Neuron (in vitro differentiated cells): ENCODE measurements at regions not wholly inside any gene's neighbourhood (a gene's known extent, or its start where the extent isn't known, plus 50 kb on each side); places are given as distances from the start of the nearest gene placed in this dataset.

Experiments
- H2AFZ ChIP-seq: one replicate; pipeline ENCODE4 v1.6.1; 2013; ENCODE audit warnings: low read depth, mild to moderate bottlenecking, inconsistent platforms, low read length, moderate library complexity
- H3K27me3 ChIP-seq: one replicate; pipeline ENCODE4 v1.6.1; 2013; ENCODE audit warnings: low read length; ENCODE audit not compliant: insufficient read depth
- H3K36me3 ChIP-seq: one replicate; pipeline ENCODE4 v1.6.1; 2013; ENCODE audit warnings: low read length; ENCODE audit not compliant: insufficient read depth
- H3K4me1 ChIP-seq: one replicate; pipeline ENCODE4 v1.6.1; 2013; ENCODE audit warnings: low read length; ENCODE audit not compliant: insufficient read depth
- H3K4me3 ChIP-seq: 2 replicates; pipeline ENCODE4 v1.5.1; 2013; ENCODE audit warnings: mild to moderate bottlenecking, low read length, moderate library complexity
- H3K9me3 ChIP-seq: one replicate; pipeline ENCODE4 v1.6.1; 2013; ENCODE audit warnings: low read length

GRCh38 chr3:3707858-3708768 lies 91.1 kb upstream of the LRRN1 start:
- no peak overlapping the region for H2AFZ ChIP-seq
- peaks cover 8% of the 10 kb centered on the region for H3K4me1 ChIP-seq
- no peak overlapping the region for H3K4me3 ChIP-seq
- no peaks in the 10 kb centered on the region for H3K36me3 ChIP-seq
- no peaks in the 10 kb centered on the region for H3K27me3 ChIP-seq
- H3K9me3 ChIP-seq, result no peaks in the 10 kb centered on the region

DNA sequence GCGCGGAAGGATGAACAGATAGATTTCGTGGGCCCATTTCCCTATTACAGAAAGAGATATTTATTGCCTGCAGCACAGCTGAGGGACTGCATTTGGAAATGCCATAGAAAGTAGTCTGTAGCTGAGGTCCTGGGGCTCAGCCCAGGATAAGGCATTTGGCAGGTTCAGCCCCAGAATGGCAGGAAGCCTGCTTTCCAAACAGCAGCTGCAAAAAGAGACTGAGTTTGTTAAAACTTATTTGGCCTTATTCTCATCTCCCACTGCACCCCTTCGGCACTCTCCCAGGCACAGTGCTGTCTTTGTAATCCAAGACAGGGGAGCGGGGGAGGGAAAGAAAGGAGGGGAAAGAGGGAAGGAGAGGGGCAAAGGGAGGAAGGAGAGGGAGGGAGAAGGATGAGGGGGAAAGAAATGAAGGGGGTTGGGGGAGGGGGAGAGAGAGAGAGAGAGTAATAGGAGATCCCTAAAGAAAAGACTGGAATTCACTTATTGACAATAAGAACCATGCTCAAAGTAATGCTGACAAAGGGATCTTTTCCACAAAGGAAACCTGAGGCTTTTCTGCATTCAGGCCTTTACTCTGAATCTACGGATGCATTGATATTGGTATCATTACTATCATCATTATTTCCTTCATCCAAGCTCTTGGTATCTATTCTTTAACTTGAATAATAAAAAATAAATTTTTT lies 94.0 kb upstream of the LRRN1 start:
- Histone ChIP-seq H3K27me3 (no peaks in the 10 kb centered on the region), H3K9me3 (no peaks in the 10 kb centered on the region), H2AFZ (no peak overlapping the region), H3K36me3 (no peaks in the 10 kb centered on the region), H3K4me1 (peaks cover 7% of the 10 kb centered on the region), H3K4me3 (no peak overlapping the region)

DNA sequence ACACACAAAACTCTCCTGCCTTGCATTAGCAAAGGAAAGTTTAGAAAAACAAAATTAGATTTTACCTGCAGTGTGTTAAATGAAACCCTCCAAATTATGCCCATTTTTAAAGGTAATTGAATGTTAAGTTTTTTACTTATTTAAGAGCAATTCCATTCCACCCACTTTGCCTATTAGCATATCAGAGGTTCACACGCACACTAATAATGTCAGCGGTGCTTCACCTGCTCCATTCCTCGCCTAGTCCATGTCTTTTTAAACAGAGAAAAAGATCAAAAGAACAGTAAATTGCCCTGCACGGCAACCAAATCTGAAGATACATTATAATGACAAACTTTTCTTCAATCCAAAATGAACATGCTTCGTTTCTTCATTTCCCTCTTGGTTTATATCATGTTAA lies 97.3 kb upstream of the LRRN1 start:
- H2AFZ ChIP-seq, result no peak overlapping the region
- H3K27me3 ChIP-seq, result no peaks in the 10 kb centered on the region
- no peaks in the 10 kb centered on the region for H3K9me3 ChIP-seq
- H3K4me3 ChIP-seq, result no peak overlapping the region
- peaks cover 7% of the 10 kb centered on the region for H3K4me1 ChIP-seq
- H3K36me3 ChIP-seq, result no peaks in the 10 kb centered on the region

DNA sequence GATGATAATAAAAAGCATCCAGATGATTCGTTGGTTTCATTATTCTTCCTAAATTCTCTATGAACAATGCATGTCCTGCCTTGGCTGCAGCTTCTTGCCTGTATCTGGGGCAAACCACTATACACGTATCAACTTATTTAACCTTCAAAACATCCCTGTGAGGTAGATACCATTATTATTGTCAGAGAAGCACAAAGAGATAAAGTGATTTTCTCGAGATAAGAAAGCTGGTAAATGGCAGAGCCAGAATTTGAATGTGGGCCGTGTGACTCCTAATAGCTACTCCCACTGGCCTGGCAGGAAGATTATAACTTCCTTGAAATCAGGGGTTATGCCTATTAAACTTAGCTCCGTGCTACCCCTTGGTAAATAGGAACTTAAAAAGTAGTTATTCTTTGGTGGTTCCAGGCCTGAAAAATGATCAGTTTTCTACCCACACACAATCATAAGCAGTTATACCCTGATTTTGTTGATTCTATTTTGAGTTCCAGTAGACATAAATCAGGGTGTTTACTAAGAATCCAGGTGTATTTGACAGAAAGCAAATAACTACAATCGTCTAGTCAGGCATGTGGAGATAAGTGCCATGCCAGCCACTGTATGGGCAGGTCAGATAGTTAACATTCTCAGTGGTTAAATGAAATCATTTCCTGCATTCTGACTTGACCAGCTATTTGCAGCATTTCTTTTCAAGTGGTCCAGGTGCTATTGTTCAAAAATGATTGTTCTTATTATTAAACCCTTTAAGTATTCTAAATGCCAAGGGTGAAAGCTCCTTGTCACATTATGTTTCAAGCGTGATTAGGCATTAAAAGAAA lies 99.2 kb upstream of the LRRN1 start:
- H3K27me3 ChIP-seq, result no peaks in the 10 kb centered on the region

GRCh38 chr3:3699407-3699806 lies 99.8 kb upstream of the LRRN1 start:
- Histone ChIP-seq H3K9me3 (no peaks in the 10 kb centered on the region), H3K4me1 (no peaks in the 10 kb centered on the region), H2AFZ (no peak overlapping the region), H3K27me3 (no peaks in the 10 kb centered on the region), H3K4me3 (no peak overlapping the region), H3K36me3 (no peaks in the 10 kb centered on the region)

More for the DNA sequence above, 99.2 kb upstream of the LRRN1 start:
- no peaks in the 10 kb centered on the region for H3K36me3 ChIP-seq
- no peak overlapping the region for H3K4me3 ChIP-seq
- no peaks in the 10 kb centered on the region for H3K9me3 ChIP-seq
- H2AFZ ChIP-seq, result no peak overlapping the region
- H3K4me1 ChIP-seq, result peaks cover 2% of the 10 kb centered on the region

- no peak overlapping the region for H2AFZ ChIP-seq
- H3K36me3 ChIP-seq, result no peaks in the 10 kb centered on the region
- H3K9me3 ChIP-seq, result no peaks in the 10 kb centered on the region
- no peak overlapping the region for H3K4me3 ChIP-seq
- no peaks in the 10 kb centered on the region for H3K4me1 ChIP-seq
- no peaks in the 10 kb centered on the region for H3K27me3 ChIP-seq
These were observed 102.9 kb upstream of the LRRN1 start for GRCh38 chr3:3696345-3696744.

DNA sequence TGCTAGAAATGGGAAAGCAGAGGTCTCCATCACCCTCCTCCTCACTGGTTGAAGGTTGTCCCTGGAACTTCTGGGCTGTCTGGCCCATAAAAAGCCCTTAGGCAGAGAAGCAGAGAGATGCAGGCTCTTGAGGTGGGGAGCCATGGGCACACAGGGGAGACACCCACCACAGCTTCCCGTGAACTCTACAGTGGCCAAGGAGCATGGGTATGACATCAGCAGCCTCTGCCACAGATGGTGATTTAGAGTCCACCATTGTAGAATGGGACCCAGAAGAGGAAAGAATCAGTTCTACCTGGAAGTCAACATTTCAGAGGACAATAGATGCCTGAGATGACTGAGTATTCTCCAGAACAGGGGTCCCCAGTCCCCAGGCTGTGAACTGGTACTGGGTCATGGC lies 105.6 kb upstream of the LRRN1 start:
- H3K27me3 ChIP-seq, result no peaks in the 10 kb centered on the region
- H3K9me3 ChIP-seq, result no peaks in the 10 kb centered on the region
- no peaks in the 10 kb centered on the region for H3K4me1 ChIP-seq

DNA sequence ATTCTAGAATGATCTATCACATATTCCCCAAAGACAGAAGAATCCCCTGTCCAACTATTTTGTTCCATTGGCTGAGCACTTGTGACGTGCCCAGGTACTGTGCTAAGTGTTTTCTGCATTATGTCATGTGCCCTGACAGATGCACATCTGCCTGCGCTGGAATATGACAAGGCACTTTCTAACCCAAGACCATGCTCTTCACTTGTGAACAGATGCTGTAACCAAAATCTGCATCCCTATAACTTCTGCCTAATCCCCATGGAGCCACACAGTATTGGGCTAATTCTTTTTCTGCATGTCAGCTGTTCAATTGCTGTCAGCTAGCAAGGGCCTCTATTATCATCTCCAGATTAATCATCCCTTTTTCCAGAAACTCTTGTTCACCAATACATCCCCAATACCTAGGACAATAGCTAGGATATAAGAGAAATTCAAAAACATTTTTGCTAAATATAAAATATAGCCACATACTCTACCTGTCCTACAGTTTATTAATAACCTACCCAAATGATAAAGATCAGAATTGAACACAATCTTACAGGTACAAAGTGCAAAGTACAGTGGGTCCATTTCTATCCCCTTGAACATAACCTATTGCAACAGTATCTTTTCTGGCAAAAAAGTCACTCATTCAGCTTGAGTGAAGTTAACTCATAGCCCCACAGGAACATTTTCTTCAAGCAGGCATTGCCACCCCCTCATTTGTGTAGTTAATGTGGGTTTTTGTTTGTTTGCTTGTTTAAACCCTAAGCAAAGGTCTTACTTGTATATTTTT lies 109.4 kb upstream of the LRRN1 start:
- Histone ChIP-seq H3K36me3 (no peaks in the 10 kb centered on the region), H3K9me3 (no peaks in the 10 kb centered on the region), H3K4me1 (no peaks in the 10 kb centered on the region), H3K4me3 (no peak overlapping the region), H3K27me3 (no peaks in the 10 kb centered on the region), H2AFZ (no peak overlapping the region)

More for the DNA sequence above, 105.6 kb upstream of the LRRN1 start:
- no peaks in the 10 kb centered on the region for H3K36me3 ChIP-seq
- H2AFZ ChIP-seq, result no peak overlapping the region
- H3K4me3 ChIP-seq, result no peak overlapping the region

DNA sequence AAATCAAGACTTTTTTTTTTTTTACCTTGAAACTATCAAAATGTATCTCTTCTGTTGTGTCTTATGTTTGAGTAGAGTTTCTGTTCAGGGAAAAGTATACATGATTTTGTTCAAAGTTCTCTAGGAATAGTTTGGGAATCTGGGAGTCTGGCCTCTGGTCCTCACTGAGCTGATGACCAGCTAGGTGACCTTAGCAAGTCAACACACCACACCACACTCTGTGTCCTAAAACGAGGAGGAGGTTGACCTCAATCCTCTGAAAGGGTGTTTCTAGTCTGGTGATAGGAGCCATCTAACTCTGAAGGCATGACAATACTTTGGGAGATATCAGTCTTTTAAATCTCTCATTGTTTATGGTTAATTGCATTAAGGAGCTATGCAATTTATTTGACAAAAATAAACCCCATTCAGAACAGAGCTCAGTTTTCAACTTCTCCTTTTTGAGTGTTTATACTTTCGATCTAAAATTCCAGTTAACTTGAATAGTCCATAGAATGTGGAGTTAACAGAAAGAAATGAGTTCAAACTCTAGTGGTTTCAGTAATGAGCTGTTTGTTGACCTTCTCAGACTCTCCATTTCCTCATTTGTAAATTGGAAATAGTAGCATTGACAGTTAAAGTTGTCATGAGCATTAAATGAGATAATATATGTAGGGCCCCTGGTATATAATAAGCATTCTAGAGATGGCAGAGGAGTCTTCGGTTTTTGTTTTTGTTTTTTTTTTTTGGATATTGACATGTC lies 112.2 kb upstream of the LRRN1 start:
- Histone ChIP-seq H3K9me3 (no peaks in the 10 kb centered on the region), H2AFZ (no peak overlapping the region), H3K36me3 (no peaks in the 10 kb centered on the region), H3K27me3 (no peaks in the 10 kb centered on the region), H3K4me3 (no peak overlapping the region), H3K4me1 (no peaks in the 10 kb centered on the region)

- Histone ChIP-seq H2AFZ (no peak overlapping the region), H3K9me3 (no peaks in the 10 kb centered on the region), H3K27me3 (no peaks in the 10 kb centered on the region), H3K4me1 (no peaks in the 10 kb centered on the region), H3K36me3 (no peaks in the 10 kb centered on the region), H3K4me3 (no peak overlapping the region)
These were observed 113.5 kb upstream of the LRRN1 start for GRCh38 chr3:3685721-3686120.

DNA sequence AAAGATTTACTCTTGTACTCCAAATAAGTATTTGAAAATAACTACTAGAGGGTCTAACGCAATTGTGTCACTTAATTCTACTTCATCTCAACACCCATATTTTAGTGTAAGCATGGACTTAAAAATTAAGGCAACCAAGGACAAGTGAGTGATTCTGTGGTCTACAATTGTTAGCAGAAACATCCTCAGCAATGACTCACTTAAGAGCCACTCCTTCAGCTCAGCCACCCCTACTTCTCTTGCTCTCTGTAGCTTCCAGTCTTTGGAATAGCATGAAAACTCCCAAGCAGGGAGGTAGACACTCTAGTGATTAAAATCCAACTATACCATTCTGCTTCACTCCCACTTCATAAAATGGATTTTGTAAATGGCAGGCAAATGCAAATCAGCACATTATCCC lies 116.0 kb upstream of the LRRN1 start:
- H3K36me3 ChIP-seq, result no peaks in the 10 kb centered on the region
- no peaks in the 10 kb centered on the region for H3K9me3 ChIP-seq
- no peaks in the 10 kb centered on the region for H3K27me3 ChIP-seq
- H2AFZ ChIP-seq, result no peak overlapping the region
- no peak overlapping the region for H3K4me3 ChIP-seq
- no peaks in the 10 kb centered on the region for H3K4me1 ChIP-seq

DNA sequence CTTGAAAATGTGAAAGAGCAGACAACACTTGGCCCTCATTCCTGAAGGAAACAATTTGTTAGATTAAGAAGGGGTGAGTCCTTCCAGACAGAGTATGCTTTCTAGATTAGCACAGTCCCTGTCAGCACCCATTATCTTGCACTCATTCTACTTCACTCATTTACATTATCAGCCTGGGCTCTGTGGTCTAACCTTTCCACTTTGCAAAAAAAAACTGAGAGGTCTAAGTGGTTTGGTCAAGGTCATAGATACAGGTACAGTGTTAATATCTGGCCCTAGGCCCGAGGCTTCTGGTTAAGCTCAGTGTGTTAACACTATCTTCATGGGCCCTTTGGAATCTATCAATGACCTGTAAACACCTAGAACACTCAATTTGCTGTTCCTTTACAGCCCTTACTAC lies 123.4 kb upstream of the LRRN1 start:
- no peaks in the 10 kb centered on the region for H3K27me3 ChIP-seq
- no peaks in the 10 kb centered on the region for H3K36me3 ChIP-seq
- H3K4me3 ChIP-seq, result no peak overlapping the region
- no peak overlapping the region for H2AFZ ChIP-seq
- H3K4me1 ChIP-seq, result no peaks in the 10 kb centered on the region
- H3K9me3 ChIP-seq, result no peaks in the 10 kb centered on the region
